SK-N-SH (cell line): ENCODE measurements at regions not wholly inside any gene's neighbourhood (a gene's known extent, or its start where the extent isn't known, plus 50 kb on each side); places are given as distances from the start of the nearest gene placed in this dataset.

Source experiments
- EZH2phosphoT487 ChIP-seq: fragments of 200-600 bp; sonication (generic); IDR thresholded peaks from 2 replicates; pipeline ENCODE4 v1.6.1; 2017; ENCODE audit warnings: low read depth, mixed run types, mild to moderate bottlenecking, antibody characterized with exemption, moderate library complexity, borderline replicate concordance
- TF ChIP-seq, protein P1 (sequence below): fragments of 200-600 bp; sonication (generic); IDR thresholded peaks from 2 replicates; pipeline ENCODE4 v1.6.1; 2017; ENCODE audit warnings: antibody characterized with exemption, mild to moderate bottlenecking, moderate library complexity
- TF ChIP-seq, protein P2 (sequence below): IDR thresholded peaks from 2 replicates; pipeline ENCODE4; 2012

DNA sequence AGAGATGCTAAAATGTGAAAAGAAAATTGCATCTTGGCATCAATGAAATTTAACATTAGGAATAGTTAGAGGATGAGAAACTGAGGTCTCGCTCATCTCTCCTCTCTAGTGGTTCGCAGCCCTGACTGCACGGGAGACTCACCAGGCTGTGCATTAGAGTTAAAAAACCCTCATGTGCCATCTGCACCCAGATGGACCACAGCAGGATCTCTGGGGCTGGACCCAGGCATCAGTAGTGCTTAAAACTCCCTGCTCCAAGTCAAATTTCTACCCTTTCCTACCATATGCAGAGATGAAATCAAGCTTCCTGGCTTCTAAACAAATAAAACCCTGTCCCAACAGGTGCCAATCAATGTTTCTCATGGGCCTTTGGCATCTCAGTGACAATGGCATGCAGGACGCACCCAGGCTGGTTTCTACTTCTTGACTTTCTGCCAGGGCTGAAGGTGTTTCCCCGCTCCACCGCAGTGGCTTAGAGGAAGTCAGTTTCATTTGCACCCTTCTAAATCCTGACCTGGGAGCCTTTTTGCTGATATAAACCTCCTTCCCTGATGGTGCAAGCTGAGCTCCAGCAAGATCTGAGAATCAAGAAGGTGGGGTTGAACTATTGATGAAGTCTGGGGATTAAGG, 132.6 kb downstream of the NSG2 start:
- TF ChIP-seq, protein P1, sequence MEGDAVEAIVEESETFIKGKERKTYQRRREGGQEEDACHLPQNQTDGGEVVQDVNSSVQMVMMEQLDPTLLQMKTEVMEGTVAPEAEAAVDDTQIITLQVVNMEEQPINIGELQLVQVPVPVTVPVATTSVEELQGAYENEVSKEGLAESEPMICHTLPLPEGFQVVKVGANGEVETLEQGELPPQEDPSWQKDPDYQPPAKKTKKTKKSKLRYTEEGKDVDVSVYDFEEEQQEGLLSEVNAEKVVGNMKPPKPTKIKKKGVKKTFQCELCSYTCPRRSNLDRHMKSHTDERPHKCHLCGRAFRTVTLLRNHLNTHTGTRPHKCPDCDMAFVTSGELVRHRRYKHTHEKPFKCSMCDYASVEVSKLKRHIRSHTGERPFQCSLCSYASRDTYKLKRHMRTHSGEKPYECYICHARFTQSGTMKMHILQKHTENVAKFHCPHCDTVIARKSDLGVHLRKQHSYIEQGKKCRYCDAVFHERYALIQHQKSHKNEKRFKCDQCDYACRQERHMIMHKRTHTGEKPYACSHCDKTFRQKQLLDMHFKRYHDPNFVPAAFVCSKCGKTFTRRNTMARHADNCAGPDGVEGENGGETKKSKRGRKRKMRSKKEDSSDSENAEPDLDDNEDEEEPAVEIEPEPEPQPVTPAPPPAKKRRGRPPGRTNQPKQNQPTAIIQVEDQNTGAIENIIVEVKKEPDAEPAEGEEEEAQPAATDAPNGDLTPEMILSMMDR: no peak
- TF ChIP-seq, protein P2, sequence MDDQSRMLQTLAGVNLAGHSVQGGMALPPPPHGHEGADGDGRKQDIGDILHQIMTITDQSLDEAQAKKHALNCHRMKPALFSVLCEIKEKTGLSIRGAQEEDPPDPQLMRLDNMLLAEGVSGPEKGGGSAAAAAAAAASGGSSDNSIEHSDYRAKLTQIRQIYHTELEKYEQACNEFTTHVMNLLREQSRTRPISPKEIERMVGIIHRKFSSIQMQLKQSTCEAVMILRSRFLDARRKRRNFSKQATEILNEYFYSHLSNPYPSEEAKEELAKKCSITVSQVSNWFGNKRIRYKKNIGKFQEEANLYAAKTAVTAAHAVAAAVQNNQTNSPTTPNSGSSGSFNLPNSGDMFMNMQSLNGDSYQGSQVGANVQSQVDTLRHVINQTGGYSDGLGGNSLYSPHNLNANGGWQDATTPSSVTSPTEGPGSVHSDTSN: no peak
- TF ChIP-seq EZH2phosphoT487: no peak
